DOHH2 (cell line): ENCODE measurements at regions not wholly inside any gene's neighbourhood (a gene's known extent, or its start where the extent isn't known, plus 50 kb on each side); places are given as distances from the start of the nearest gene placed in this dataset.
"Not testable (repeated sequence)": the region's sequence is repeated elsewhere in the genome, so short reads cannot be mapped to it uniquely, and the experiment has no call there.

Source experiments
- H3F3A ChIP-seq: fragments of 200-600 bp; sonication (generic), shearing (Covaris generic); 2 replicates; pipeline ENCODE4 v1.6.0; 2016; ENCODE audit warnings: antibody characterized with exemption, mild to moderate bottlenecking; ENCODE audit not compliant: control insufficient read depth, insufficient read depth
- H3K27ac ChIP-seq: fragments of 200-600 bp; sonication (generic); 2 replicates; pipeline ENCODE4 v1.5.1; 2014; ENCODE audit warnings: low read depth, mild to moderate bottlenecking, low read length, moderate library complexity
- H3K27me3 ChIP-seq: fragments of 200-600 bp; sonication (generic); 2 replicates; pipeline ENCODE4 v1.6.1; 2014; ENCODE audit warnings: mild to moderate bottlenecking, low read length, mixed read lengths; ENCODE audit not compliant: control insufficient read depth
- H3K36me3 ChIP-seq: fragments of 200-600 bp; sonication (generic); 2 replicates; pipeline ENCODE4 v1.6.1; 2014; ENCODE audit warnings: mild to moderate bottlenecking, low read length, moderate library complexity, mixed read lengths; ENCODE audit not compliant: control insufficient read depth
- H3K4me1 ChIP-seq: fragments of 200-600 bp; sonication (generic); 2 replicates; pipeline ENCODE4 v1.6.1; 2014; ENCODE audit warnings: mild to moderate bottlenecking, low read length, mixed read lengths; ENCODE audit not compliant: control insufficient read depth
- H3K4me2 ChIP-seq: fragments of 200-600 bp; sonication (generic); 2 replicates; pipeline ENCODE4 v1.6.0; 2014; ENCODE audit warnings: mild to moderate bottlenecking, low read length, moderate library complexity
- H3K4me3 ChIP-seq: fragments of 200-600 bp; sonication (generic); 2 replicates; pipeline ENCODE4 v1.5.1; 2014; ENCODE audit warnings: mild to moderate bottlenecking, low read length, mixed read lengths
- H3K79me2 ChIP-seq: fragments of 200-600 bp; sonication (generic); 2 replicates; pipeline ENCODE4 v1.6.1; 2014; ENCODE audit warnings: mild to moderate bottlenecking, low read length, mixed read lengths; ENCODE audit not compliant: control insufficient read depth
- H3K9me2 ChIP-seq: fragments of 200-600 bp; sonication (generic); replicated peaks from 2 replicates; pipeline ENCODE4 v1.6.1; 2014; ENCODE audit warnings: mild to moderate bottlenecking, low read length, mixed read lengths; ENCODE audit not compliant: control insufficient read depth
- H3K9me3 ChIP-seq: fragments of 200-600 bp; sonication (generic); 2 replicates; pipeline ENCODE4 v1.6.1; 2014; ENCODE audit warnings: antibody characterized with exemption, low read length, mixed read lengths; ENCODE audit not compliant: control insufficient read depth, insufficient read depth
- H4K20me1 ChIP-seq: fragments of 200-600 bp; sonication (generic); 2 replicates; pipeline ENCODE4 v1.6.0; 2014; ENCODE audit warnings: low read depth, mild to moderate bottlenecking, antibody characterized with exemption, low read length, moderate library complexity; ENCODE audit not compliant: control insufficient read depth, insufficient read depth
- CTCF ChIP-seq: fragments of 200-600 bp; sonication (generic); IDR thresholded peaks from one replicate; pipeline ENCODE4 v1.5.1; 2014; ENCODE audit warnings: antibody characterized with exemption, mild to moderate bottlenecking, low read depth, low read length; ENCODE audit not compliant: poor library complexity, severe bottlenecking
- EZH2phosphoT487 ChIP-seq: fragments of 200-600 bp; sonication (generic); IDR thresholded peaks from 2 replicates; pipeline ENCODE4 v1.6.1; 2017; ENCODE audit warnings: borderline replicate concordance, mild to moderate bottlenecking, antibody characterized with exemption, low read length, moderate library complexity, mixed read lengths

DNA sequence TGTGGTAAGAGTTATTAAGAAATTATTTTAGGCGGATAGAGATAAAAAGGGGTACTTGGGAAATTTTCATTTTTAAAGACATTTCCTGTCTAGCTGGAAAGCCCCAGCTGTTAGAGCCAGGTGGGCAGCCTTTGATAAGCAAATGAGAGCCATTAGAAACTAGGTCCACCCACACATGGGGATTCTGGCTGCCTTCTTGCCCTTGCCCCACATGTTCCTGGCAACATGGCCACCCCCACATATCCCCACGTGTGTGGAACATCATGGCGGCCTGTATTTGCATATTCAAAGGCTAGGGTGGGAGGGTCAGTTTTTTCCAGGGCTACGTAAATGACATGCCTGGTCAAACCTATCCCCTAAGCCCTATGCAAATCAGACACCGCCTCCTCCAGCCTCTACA is 1382.1 kb downstream of the AACS start:
- Histone ChIP-seq H3K4me1 (no peaks in the 10 kb centered on the region), H3F3A (no peaks in the 10 kb centered on the region), H3K4me2 (no peak overlapping the region), H4K20me1 (no peaks in the 10 kb centered on the region), H3K4me3 (no peak overlapping the region), H3K9me3 (no peaks in the 10 kb centered on the region; the same call in 1 of the 2 replicates), H3K27me3 (no peaks in the 10 kb centered on the region), H3K36me3 (no peaks in the 10 kb centered on the region), H3K27ac (no peak overlapping the region), H3K9me2 (no peaks in the 10 kb centered on the region), H3K79me2 (no peaks in the 10 kb centered on the region)
- TF ChIP-seq CTCF (no peak), EZH2phosphoT487 (no peak)

DNA sequence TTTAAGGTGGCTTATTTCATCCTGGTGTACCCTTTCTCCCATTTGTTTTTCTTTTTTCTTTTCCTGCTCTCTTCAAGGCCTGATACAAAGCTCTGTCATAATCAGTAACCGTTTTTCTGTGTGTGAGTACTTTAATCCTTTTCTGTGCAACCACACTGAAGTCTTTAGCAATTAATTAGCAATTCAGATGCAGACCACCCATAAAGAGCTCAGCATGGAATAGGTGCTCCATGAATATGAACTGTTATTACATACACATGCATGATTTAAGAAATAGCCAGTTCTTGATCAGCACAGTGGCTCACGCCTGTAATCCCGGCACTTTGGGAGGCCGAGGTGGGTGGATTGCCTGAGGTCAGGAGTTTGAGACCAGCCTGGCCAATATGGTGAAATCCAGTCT is 1386.6 kb downstream of the AACS start:
- no peaks in the 10 kb centered on the region for H3K79me2 ChIP-seq
- TF ChIP-seq EZH2phosphoT487 = no peak
- no peak for TF ChIP-seq CTCF
- H3K4me2 ChIP-seq = no peak overlapping the region
- no peaks in the 10 kb centered on the region for H3F3A ChIP-seq
- no peaks in the 10 kb centered on the region for H4K20me1 ChIP-seq
- no peaks in the 10 kb centered on the region for H3K27me3 ChIP-seq
- H3K4me3 ChIP-seq = no peak overlapping the region
- no peaks in the 10 kb centered on the region for H3K9me2 ChIP-seq
- no peaks in the 10 kb centered on the region; the same call in 1 of the 2 replicates for H3K9me3 ChIP-seq
- H3K4me1 ChIP-seq = no peaks in the 10 kb centered on the region
- H3K27ac ChIP-seq = no peak overlapping the region
- H3K36me3 ChIP-seq = no peaks in the 10 kb centered on the region

DNA sequence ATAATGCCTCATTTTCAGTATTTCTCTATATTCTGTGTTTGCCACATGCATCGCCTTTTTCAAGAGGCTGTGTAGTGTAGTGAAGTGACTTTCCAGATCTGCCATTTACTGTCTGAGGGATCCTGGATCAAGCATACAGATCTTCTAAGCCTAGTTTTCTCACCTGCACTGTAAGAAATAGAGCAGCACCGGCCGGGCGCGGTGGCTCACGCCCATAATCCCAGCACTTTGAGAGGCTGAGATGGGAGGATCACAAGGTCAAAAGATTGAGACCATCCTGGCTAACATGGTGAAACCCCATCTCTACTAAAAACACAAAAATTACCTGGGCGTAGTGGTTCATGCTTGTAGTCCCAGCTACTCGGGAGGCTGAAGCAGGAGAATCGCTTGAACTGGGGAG is 1387.5 kb downstream of the AACS start:
- not testable (repeated sequence) for H3K4me3 ChIP-seq, H3F3A ChIP-seq, H4K20me1 ChIP-seq, H3K9me2 ChIP-seq, H3K27ac ChIP-seq, H3K27me3 ChIP-seq, H3K4me1 ChIP-seq, H3K9me3 ChIP-seq, H3K79me2 ChIP-seq, H3K4me2 ChIP-seq, H3K36me3 ChIP-seq

DNA sequence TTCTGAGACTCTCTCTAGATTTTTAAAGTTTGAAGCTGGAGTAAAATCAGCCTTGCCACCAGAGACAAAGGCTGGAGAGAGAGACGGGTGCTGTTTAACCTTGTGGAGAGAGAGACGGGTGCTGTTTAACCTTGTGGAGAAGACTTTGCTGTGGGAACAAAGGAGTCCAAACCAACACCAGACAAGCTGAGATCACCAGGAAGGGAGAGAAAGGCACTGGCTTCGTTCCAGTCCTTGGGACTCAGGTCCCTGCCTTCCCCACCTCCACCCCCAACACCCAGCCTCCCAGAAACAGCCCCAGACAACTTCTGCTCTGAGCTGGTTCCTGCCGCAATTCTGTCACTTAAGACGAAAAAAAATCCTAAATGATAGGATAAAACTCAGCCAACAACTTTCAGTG is 1389.3 kb downstream of the AACS start:
- H3K27me3 ChIP-seq = no peaks in the 10 kb centered on the region
- H3K27ac ChIP-seq = no peak overlapping the region
- TF ChIP-seq EZH2phosphoT487 = no peak
- TF ChIP-seq CTCF = no peak
- H3K4me2 ChIP-seq = no peak overlapping the region
- no peaks in the 10 kb centered on the region for H3K79me2 ChIP-seq
- H3K4me1 ChIP-seq = no peaks in the 10 kb centered on the region
- no peaks in the 10 kb centered on the region for H3K9me2 ChIP-seq
- H3K36me3 ChIP-seq = no peaks in the 10 kb centered on the region
- H3F3A ChIP-seq = no peaks in the 10 kb centered on the region
- H4K20me1 ChIP-seq = no peaks in the 10 kb centered on the region
- H3K4me3 ChIP-seq = no peak overlapping the region
- no peaks in the 10 kb centered on the region for H3K9me3 ChIP-seq
